Lower leg skin (tissue), 4 donors: ENCODE measurements at regions not wholly inside any gene's neighbourhood (a gene's known extent, or its start where the extent isn't known, plus 50 kb on each side); places are given as distances from the start of the nearest gene placed in this dataset.
"Not testable (repeated sequence)": the region's sequence is repeated elsewhere in the genome, so short reads cannot be mapped to it uniquely, and the experiment has no call there.

Source experiments
- DNase-seq, 2 donors: peaks; one replicate each; pipeline ENCODE4 v3.0.0-alpha.2; 2019; ENCODE audit warnings: low spot score in 2 of 2
- H3K4me3 ChIP-seq: fragments of 200-600 bp; sonication (generic); 2 replicates; pipeline ENCODE4 v1.5.1; 2017; ENCODE audit warnings: mild to moderate bottlenecking, low read depth; ENCODE audit not compliant: poor library complexity, severe bottlenecking
- POLR2A ChIP-seq, 2 donors: fragments of 450-650 bp; IDR thresholded peaks; one replicate each; pipeline ENCODE4 v1.6.1; 2016 to 2017; ENCODE audit warnings: antibody characterized with exemption in 2 of 2, mild to moderate bottlenecking in 1 of 2, moderate library complexity in 1 of 2
- WGBS, 2 donors: methylation state at CpG; one replicate each; pipeline ENCODE4 v1.1.5; 2018; 5-methylcytosine and 5-hydroxymethylcytosine counted together
- intact Hi-C: fragments of 100-400 bp; cut with DNase I; formaldehyde crosslinking; loops from one replicate; pipeline ENCODE4 v1.15.0; 2023; ENCODE audit warnings: low total_unique reads
- TF ChIP-seq, protein P1 (sequence below), 3 donors: fragments of 450-650 bp; IDR thresholded peaks; one replicate each; pipeline ENCODE4 v1.5.1; 2016; ENCODE audit warnings: antibody characterized with exemption in 3 of 3, mild to moderate bottlenecking in 3 of 3, moderate library complexity in 2 of 3

DNA sequence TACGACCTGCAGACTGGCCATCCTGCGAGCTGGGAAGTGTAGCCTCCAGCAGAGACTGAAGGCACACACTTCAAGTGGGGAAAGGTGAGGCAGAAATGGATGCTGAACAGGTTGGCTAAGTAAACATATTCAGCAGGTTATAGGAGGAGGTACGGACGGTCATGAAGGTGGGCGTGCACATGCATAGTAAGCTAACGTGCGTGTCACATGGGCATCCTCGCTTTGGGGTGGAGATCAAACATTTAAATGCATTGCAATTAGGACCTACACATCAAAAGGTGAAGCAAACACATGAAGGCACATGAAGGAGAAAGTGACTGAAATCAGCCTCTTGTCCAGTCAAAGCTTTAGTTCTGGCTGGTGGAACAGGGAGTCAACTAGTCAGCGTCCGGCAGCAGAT, 305.6 kb upstream of the EXOC2 start:
- no peak for DNase-seq
- TF ChIP-seq POLR2A (IDR thresholded peaks at IDR 0.05): no peak
- TF ChIP-seq, protein P1, sequence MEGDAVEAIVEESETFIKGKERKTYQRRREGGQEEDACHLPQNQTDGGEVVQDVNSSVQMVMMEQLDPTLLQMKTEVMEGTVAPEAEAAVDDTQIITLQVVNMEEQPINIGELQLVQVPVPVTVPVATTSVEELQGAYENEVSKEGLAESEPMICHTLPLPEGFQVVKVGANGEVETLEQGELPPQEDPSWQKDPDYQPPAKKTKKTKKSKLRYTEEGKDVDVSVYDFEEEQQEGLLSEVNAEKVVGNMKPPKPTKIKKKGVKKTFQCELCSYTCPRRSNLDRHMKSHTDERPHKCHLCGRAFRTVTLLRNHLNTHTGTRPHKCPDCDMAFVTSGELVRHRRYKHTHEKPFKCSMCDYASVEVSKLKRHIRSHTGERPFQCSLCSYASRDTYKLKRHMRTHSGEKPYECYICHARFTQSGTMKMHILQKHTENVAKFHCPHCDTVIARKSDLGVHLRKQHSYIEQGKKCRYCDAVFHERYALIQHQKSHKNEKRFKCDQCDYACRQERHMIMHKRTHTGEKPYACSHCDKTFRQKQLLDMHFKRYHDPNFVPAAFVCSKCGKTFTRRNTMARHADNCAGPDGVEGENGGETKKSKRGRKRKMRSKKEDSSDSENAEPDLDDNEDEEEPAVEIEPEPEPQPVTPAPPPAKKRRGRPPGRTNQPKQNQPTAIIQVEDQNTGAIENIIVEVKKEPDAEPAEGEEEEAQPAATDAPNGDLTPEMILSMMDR (IDR thresholded peaks at IDR 0.05): no peak
- intact Hi-C loops: no loop called here
- no peak overlapping the region for H3K4me3 ChIP-seq
- WGBS, 2 donors: 93 to 95% methylated on average over 10 of the region's 10 CpGs

- WGBS, 2 donors: 79 to 83% methylated on average over 9 of the region's 9 CpGs
- intact Hi-C loops: no loop called here
- DNase-seq: no peak
- no peak overlapping the region for H3K4me3 ChIP-seq
- TF ChIP-seq, protein P1 (IDR thresholded peaks at IDR 0.05): no peak
- no peak for TF ChIP-seq POLR2A (IDR thresholded peaks at IDR 0.05)
These were observed 303.4 kb upstream of the EXOC2 start for GRCh38 chr6:996271-996852.

GRCh38 chr6:991192-991591, 298.3 kb upstream of the EXOC2 start:
- TF ChIP-seq POLR2A (IDR thresholded peaks at IDR 0.05): no peak
- TF ChIP-seq, protein P1 (IDR thresholded peaks at IDR 0.05): no peak
- H3K4me3 ChIP-seq: no peak overlapping the region
- intact Hi-C loops: no loop called here
- no peak for DNase-seq

DNA sequence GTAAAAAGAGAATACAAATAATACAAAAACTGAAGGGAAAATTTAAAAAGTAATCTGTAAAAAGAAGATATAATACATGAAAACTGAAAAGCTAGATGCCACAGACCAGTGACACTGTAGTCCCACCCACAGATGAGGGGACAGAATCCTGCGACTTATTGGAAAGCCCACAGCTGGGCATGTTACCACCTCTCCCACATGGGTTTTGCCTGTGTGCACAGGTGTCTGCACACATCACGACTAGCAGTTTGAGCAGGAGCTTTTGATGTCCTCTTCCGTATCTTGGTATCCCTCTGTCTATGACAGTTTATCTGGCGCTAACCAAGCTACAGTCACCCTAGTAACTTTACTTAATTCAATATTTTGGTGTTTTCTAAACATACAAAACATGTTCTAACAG, 291.1 kb upstream of the EXOC2 start:
- TF ChIP-seq POLR2A (IDR thresholded peaks at IDR 0.05): no peak
- TF ChIP-seq, protein P1 (IDR thresholded peaks at IDR 0.05): no peak
- DNase-seq: no peak
- H3K4me3 ChIP-seq: no peak overlapping the region
- intact Hi-C loops: no loop called here
- WGBS, 2 donors: 53 to 62% methylated on average over 4 of the region's 4 CpGs

- WGBS, 2 donors: 77 to 79% methylated on average over 4 of the region's 4 CpGs
- no peak overlapping the region for H3K4me3 ChIP-seq
- TF ChIP-seq, protein P1 (IDR thresholded peaks at IDR 0.05): no peak
- no peak for TF ChIP-seq POLR2A (IDR thresholded peaks at IDR 0.05)
- DNase-seq: no peak
- intact Hi-C loops: no loop called here
These were observed 286.2 kb upstream of the EXOC2 start for GRCh38 chr6:978937-979685.

DNA sequence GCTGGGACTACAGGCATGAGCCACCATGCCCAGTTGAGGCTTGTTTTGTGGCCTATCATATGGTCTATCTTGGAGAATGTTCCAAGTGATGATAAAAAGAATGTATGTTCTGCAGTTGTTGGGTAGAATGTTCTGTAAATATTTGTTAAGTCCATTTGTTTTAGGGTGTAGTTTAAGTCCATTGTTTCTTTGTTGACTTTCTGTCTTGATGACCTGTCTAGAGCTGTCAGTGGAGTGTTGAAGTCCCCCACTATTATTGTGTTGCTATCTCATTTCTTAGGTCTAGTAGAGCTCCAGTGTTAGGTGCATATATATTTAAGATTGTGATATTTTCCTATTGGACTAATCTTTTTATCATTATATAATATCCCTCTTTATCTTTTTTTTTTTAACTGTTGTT, 284.3 kb upstream of the EXOC2 start:
- DNase-seq, H3K4me3 ChIP-seq, intact Hi-C loops: not testable (repeated sequence)
